ENCODE measurements at regions not wholly inside any gene's neighbourhood (a gene's known extent, or its start where the extent isn't known, plus 50 kb on each side); places are given as distances from the start of the nearest gene placed in this dataset.

- TF ChIP-seq POLR2A (IDR thresholded peaks at IDR 0.05), result no peak
- TF ChIP-seq, protein P1, sequence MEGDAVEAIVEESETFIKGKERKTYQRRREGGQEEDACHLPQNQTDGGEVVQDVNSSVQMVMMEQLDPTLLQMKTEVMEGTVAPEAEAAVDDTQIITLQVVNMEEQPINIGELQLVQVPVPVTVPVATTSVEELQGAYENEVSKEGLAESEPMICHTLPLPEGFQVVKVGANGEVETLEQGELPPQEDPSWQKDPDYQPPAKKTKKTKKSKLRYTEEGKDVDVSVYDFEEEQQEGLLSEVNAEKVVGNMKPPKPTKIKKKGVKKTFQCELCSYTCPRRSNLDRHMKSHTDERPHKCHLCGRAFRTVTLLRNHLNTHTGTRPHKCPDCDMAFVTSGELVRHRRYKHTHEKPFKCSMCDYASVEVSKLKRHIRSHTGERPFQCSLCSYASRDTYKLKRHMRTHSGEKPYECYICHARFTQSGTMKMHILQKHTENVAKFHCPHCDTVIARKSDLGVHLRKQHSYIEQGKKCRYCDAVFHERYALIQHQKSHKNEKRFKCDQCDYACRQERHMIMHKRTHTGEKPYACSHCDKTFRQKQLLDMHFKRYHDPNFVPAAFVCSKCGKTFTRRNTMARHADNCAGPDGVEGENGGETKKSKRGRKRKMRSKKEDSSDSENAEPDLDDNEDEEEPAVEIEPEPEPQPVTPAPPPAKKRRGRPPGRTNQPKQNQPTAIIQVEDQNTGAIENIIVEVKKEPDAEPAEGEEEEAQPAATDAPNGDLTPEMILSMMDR (IDR thresholded peaks at IDR 0.05), result no peak
These were observed 1535.8 kb upstream of the PCDH10 start for GRCh38 chr4:131613086-131613823.

Data from testis (tissue), 2 donors.